IMR-90 (cell line): ENCODE measurements at regions not wholly inside any gene's neighbourhood (a gene's known extent, or its start where the extent isn't known, plus 50 kb on each side); places are given as distances from the start of the nearest gene placed in this dataset.

ENCODE experiments used
- ATAC-seq: fragments of 200-7000 bp; cut with Tn5 transposase; 2 replicates; pipeline ENCODE4 v1.9.1; 2020; ENCODE audit warnings: low read depth, mild to moderate bottlenecking, moderate library complexity
- BruUV-seq: library from RNA; stranded (reverse); fragments of 400-500 nt; replicated peaks from 2 replicates; lab custom pipeline; 2021; lab: Mats Ljungman, UMichigan
- CTCF ChIA-PET: fragments of 300-600 bp; formaldehyde crosslinking; extraction: SDS; loops from one replicate; lab custom pipeline; 2021; ENCODE audit warnings: antibody characterized with exemption; lab: Yijun Ruan, JAX
- POLR2A ChIA-PET: fragments of 300-600 bp; sonication (Branson Sonifier 250); formaldehyde crosslinking; loops from one replicate; lab custom pipeline; 2022; ENCODE audit warnings: antibody characterized with exemption; ENCODE audit not compliant: unreplicated experiment; lab: Charles Lee
- DNase-seq: peaks from one replicate; pipeline ENCODE4 v3.0.0; 2013
- H2AFZ ChIP-seq: replicated peaks from 2 replicates; pipeline ENCODE3; 2013; ENCODE audit warnings: low read length, mild to moderate bottlenecking; ENCODE audit not compliant: poor library complexity
- H2AK5ac ChIP-seq: 2 replicates; pipeline ENCODE4 v1.6.1; 2013; ENCODE audit warnings: low read depth, low read length, inconsistent platforms
- H2AK9ac ChIP-seq: replicated peaks from 2 replicates; pipeline ENCODE3; 2013; ENCODE audit warnings: mild to moderate bottlenecking, low read depth, low read length, moderate library complexity; ENCODE audit not compliant: poor library complexity
- H2BK120ac ChIP-seq: 2 replicates; pipeline ENCODE4 v1.6.1; 2013; ENCODE audit warnings: low read depth, low read length, inconsistent platforms
- H2BK15ac ChIP-seq: 3 replicates; pipeline ENCODE4 v1.6.1; 2013; ENCODE audit warnings: low read depth, low read length, inconsistent platforms
- H2BK20ac ChIP-seq: 2 replicates; pipeline ENCODE4 v1.6.1; 2013; ENCODE audit warnings: low read depth, mild to moderate bottlenecking, inconsistent platforms, low read length, moderate library complexity
- H2BK5ac ChIP-seq: 2 replicates; pipeline ENCODE4 v1.6.1; 2013; ENCODE audit warnings: mild to moderate bottlenecking, low read depth, low read length, inconsistent platforms; ENCODE audit not compliant: poor library complexity, severe bottlenecking
- H3K14ac ChIP-seq: replicated peaks from 2 replicates; pipeline ENCODE4 v1.6.1; 2013; ENCODE audit warnings: low read depth, low read length, inconsistent platforms
- H3K18ac ChIP-seq: 2 replicates; pipeline ENCODE4 v1.6.1; 2013; ENCODE audit warnings: low read depth, low read length, control low read depth
- H3K23ac ChIP-seq: 2 replicates; pipeline ENCODE4 v1.6.1; 2013; ENCODE audit warnings: low read depth, low read length, inconsistent platforms
- H3K27ac ChIP-seq: 2 replicates; pipeline ENCODE4 v1.5.1; 2013; ENCODE audit warnings: mild to moderate bottlenecking, control low read depth, low read length; ENCODE audit not compliant: insufficient read depth
- H3K27me3 ChIP-seq: 2 replicates; pipeline ENCODE4 v1.6.1; 2013; ENCODE audit warnings: low read length; ENCODE audit not compliant: control insufficient read depth, insufficient read depth
- H3K36me3 ChIP-seq: 2 replicates; pipeline ENCODE4 v1.6.1; 2013; ENCODE audit warnings: low read length, mixed read lengths; ENCODE audit not compliant: control insufficient read depth, insufficient read depth
- H3K4ac ChIP-seq: 2 replicates; pipeline ENCODE4 v1.6.1; 2013; ENCODE audit warnings: low read depth, low read length, inconsistent platforms
- H3K4me1 ChIP-seq: 2 replicates; pipeline ENCODE4 v1.6.1; 2013; ENCODE audit warnings: low read length, mixed read lengths; ENCODE audit not compliant: control insufficient read depth, insufficient read depth
- H3K4me2 ChIP-seq: 2 replicates; pipeline ENCODE4 v1.6.1; 2013; ENCODE audit warnings: low read depth, mild to moderate bottlenecking, control low read depth, low read length, moderate library complexity
- H3K4me3 ChIP-seq: 2 replicates; pipeline ENCODE4 v1.5.1; 2013; ENCODE audit warnings: low read depth, mild to moderate bottlenecking, control low read depth, low read length, moderate library complexity; ENCODE audit not compliant: insufficient read depth
- H3K56ac ChIP-seq: 2 replicates; pipeline ENCODE4 v1.6.1; 2013; ENCODE audit warnings: low read length, inconsistent platforms; ENCODE audit not compliant: insufficient read depth; ENCODE audit errors: extremely low read depth
- H3K79me1 ChIP-seq, 2 experiments: 2 replicates each; pipeline ENCODE4 v1.6.1; 2013; ENCODE audit warnings: low read length in 2 of 2, inconsistent platforms in 1 of 2, low read depth in 1 of 2
- H3K9ac ChIP-seq: 2 replicates; pipeline ENCODE4 v1.6.1; 2013; ENCODE audit warnings: low read depth, low read length, control low read depth
- H3K9me1 ChIP-seq: 2 replicates; pipeline ENCODE4 v1.6.1; 2013; ENCODE audit warnings: low read length, inconsistent platforms; ENCODE audit not compliant: insufficient read depth
- H3K9me3 ChIP-seq: 2 replicates; pipeline ENCODE4 v1.6.1; 2013; ENCODE audit warnings: low read length; ENCODE audit not compliant: control insufficient read depth, insufficient read depth
- H4K20me1 ChIP-seq: 2 replicates; pipeline ENCODE4 v1.6.1; 2013; ENCODE audit warnings: low read length, inconsistent platforms; ENCODE audit not compliant: insufficient read depth
- H4K5ac ChIP-seq: 2 replicates; pipeline ENCODE4 v1.6.1; 2013; ENCODE audit warnings: mild to moderate bottlenecking, low read depth, low read length, control low read depth
- H4K8ac ChIP-seq, 2 experiments: 2 replicates each; pipeline ENCODE4 v1.6.1; 2013; ENCODE audit warnings: low read depth in 2 of 2, low read length in 2 of 2, control low read depth in 1 of 2, inconsistent platforms in 1 of 2
- H4K91ac ChIP-seq: 2 replicates; pipeline ENCODE4 v1.6.1; 2013; ENCODE audit warnings: low read depth, low read length, inconsistent platforms; ENCODE audit not compliant: insufficient read depth
- CEBPB ChIP-seq: IDR thresholded peaks from 2 replicates; pipeline ENCODE4 v1.6.1; 2012; ENCODE audit warnings: low read depth, low read length, improper control_type of control experiment
- CHD1 ChIP-seq: IDR thresholded peaks from 2 replicates; pipeline ENCODE4 v1.6.1; 2012; ENCODE audit warnings: low read depth, low read length, improper control_type of control experiment
- CTCF ChIP-seq: conservative IDR thresholded peaks from 2 replicates; pipeline ENCODE4 v1.5.1; 2012; ENCODE audit warnings: mild to moderate bottlenecking, low read depth, low read length, improper control_type of control experiment
- FOS ChIP-seq: fragments of 150-350 bp; IDR thresholded peaks from 2 replicates; pipeline ENCODE4 v1.6.1; 2016; ENCODE audit warnings: low read depth, low read length
- MAFK ChIP-seq: IDR thresholded peaks from 2 replicates; pipeline ENCODE4 v1.6.1; 2012; ENCODE audit warnings: low read depth, low read length, improper control_type of control experiment
- MAZ ChIP-seq: IDR thresholded peaks from 2 replicates; pipeline ENCODE4 v1.6.1; 2012; ENCODE audit warnings: low read depth, mild to moderate bottlenecking, low read length, improper control_type of control experiment, moderate library complexity, borderline replicate concordance
- NFE2L2 ChIP-seq: fragments of 150-350 bp; IDR thresholded peaks from 2 replicates; pipeline ENCODE4 v1.6.1; 2016; ENCODE audit warnings: low read depth, mild to moderate bottlenecking, low read length
- POLR2A ChIP-seq: IDR thresholded peaks from 2 replicates; pipeline ENCODE4 v1.6.1; 2012; ENCODE audit warnings: mild to moderate bottlenecking, low read depth, low read length
- RCOR1 ChIP-seq: IDR thresholded peaks from 2 replicates; pipeline ENCODE4 v1.6.1; 2012; ENCODE audit warnings: mild to moderate bottlenecking, low read length, improper control_type of control experiment; ENCODE audit not compliant: insufficient replicate concordance
- RFX5 ChIP-seq: IDR thresholded peaks from 2 replicates; pipeline ENCODE4 v1.8.0; 2012; ENCODE audit warnings: low read depth, mild to moderate bottlenecking, low read length, moderate library complexity
- SMC3 ChIP-seq: fragments of 150-350 bp; IDR thresholded peaks from 2 replicates; pipeline ENCODE4 v1.6.1; 2016; ENCODE audit warnings: low read depth, mild to moderate bottlenecking, antibody characterized with exemption, low read length, moderate library complexity
- WGBS, 2 experiments: methylation state at CpG; one replicate each; pipeline versions ENCODE4 v1.1.5 to v1.1.7; 2013; ENCODE audit warnings: missing lambda C conversion rate in 2 of 2; ENCODE audit not compliant: insufficient read length in 1 of 2; ENCODE audit errors: extremely low coverage in 2 of 2; 5-methylcytosine and 5-hydroxymethylcytosine counted together
- dilution Hi-C: fragments of 300-500 bp; cut with HindIII; formaldehyde crosslinking; loops from one replicate; pipeline ENCODE4 v1.14.3; 2018; ENCODE audit warnings: low sequenced_read_pairs; ENCODE audit not compliant: unreplicated experiment
- in situ Hi-C: fragments of 300-500 bp; cut with MboI; formaldehyde crosslinking; loops from 3 replicates; pipeline ENCODE4 v1.14.3; 2019; ENCODE audit warnings: low sequenced_read_pairs, inconsistent platforms, mixed read lengths
- intact Hi-C: fragments of 100-400 bp; cut with micrococcal nuclease; formaldehyde crosslinking; loops from 2 replicates; pipeline ENCODE4 v1.10.0; 2022
- TF ChIP-seq, protein P1 (sequence below): fragments of 150-350 bp; IDR thresholded peaks from 2 replicates; pipeline ENCODE4 v1.6.1; 2016; ENCODE audit warnings: low read depth, mild to moderate bottlenecking, low read length, moderate library complexity, borderline replicate concordance
- TF ChIP-seq, protein P2 (sequence below): fragments of 150-350 bp; IDR thresholded peaks from 2 replicates; pipeline ENCODE4 v1.6.1; 2017; ENCODE audit warnings: mild to moderate bottlenecking, antibody characterized with exemption, low read length, low read depth

DNA sequence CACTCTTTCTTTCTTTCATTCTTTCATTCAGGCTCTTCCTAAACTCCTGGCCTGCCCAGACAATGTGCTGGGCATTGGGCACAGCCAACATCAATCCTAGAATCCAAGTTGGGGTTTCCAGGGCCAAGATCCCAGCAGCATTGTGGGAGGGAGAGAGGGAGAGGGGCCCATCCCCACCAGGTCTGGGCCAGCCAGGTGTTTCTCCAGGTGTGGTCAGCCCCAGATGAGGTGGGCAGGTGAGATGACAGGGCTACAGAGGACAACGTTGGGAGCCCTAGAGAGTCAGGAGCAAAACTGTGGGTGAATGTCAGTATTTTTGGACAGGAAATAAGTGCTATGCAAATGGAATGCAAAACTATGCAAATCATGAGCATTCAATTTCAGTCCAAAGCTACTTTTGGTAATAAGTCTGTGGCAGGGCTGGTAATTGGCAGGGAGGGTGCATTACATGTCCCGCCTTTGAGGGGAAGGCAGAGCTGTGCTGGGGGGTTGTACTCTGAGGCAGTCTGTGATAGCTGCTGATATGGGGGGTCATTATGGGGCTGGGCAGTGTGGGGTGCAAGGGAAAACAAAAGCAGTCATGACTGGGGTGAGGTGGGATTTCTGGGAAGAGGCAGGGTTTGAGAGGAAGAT is 139.9 kb upstream of the IGSF21 start:
- H2BK120ac ChIP-seq = no peak overlapping the region
- dilution Hi-C loops (no loop called here), intact Hi-C loops (no loop called here), in situ Hi-C loops (no loop called here)
- ATAC-seq (no peak), DNase-seq (no peak)
- no peak overlapping the region for H2BK15ac ChIP-seq
- no peaks in the 10 kb centered on the region for H3K79me1 ChIP-seq
- no peak overlapping the region for H3K23ac ChIP-seq
- no peak for TF ChIP-seq RFX5
- TF ChIP-seq CHD1 = no peak
- TF ChIP-seq, protein P1, sequence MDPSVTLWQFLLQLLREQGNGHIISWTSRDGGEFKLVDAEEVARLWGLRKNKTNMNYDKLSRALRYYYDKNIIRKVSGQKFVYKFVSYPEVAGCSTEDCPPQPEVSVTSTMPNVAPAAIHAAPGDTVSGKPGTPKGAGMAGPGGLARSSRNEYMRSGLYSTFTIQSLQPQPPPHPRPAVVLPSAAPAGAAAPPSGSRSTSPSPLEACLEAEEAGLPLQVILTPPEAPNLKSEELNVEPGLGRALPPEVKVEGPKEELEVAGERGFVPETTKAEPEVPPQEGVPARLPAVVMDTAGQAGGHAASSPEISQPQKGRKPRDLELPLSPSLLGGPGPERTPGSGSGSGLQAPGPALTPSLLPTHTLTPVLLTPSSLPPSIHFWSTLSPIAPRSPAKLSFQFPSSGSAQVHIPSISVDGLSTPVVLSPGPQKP = no peak
- TF ChIP-seq POLR2A = no peak
- TF ChIP-seq SMC3 = no peak
- no peak for TF ChIP-seq RCOR1
- TF ChIP-seq CTCF = no peak
- TF ChIP-seq FOS = no peak
- no peak for TF ChIP-seq NFE2L2
- TF ChIP-seq MAZ = no peak
- TF ChIP-seq, protein P2, sequence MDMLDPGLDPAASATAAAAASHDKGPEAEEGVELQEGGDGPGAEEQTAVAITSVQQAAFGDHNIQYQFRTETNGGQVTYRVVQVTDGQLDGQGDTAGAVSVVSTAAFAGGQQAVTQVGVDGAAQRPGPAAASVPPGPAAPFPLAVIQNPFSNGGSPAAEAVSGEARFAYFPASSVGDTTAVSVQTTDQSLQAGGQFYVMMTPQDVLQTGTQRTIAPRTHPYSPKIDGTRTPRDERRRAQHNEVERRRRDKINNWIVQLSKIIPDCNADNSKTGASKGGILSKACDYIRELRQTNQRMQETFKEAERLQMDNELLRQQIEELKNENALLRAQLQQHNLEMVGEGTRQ = no peak
- TF ChIP-seq MAFK = no peak
- TF ChIP-seq CEBPB = no peak
- no peak overlapping the region for H3K4me2 ChIP-seq
- H3K14ac ChIP-seq = no peak overlapping the region
- H4K8ac ChIP-seq = no peak overlapping the region
- H3K56ac ChIP-seq = no peak overlapping the region
- H3K18ac ChIP-seq = no peak overlapping the region
- H3K27me3 ChIP-seq = no peaks in the 10 kb centered on the region
- H3K9ac ChIP-seq = no peak overlapping the region
- H4K20me1 ChIP-seq = no peaks in the 10 kb centered on the region
- CTCF ChIA-PET = no interaction called here
- H4K5ac ChIP-seq = no peak overlapping the region
- no peak overlapping the region for H3K27ac ChIP-seq
- H2BK5ac ChIP-seq = no peak overlapping the region
- no peak overlapping the region for H3K4me3 ChIP-seq
- POLR2A ChIA-PET = no interaction called here
- no TSS peak for BruUV-seq
- no peak overlapping the region for H2AFZ ChIP-seq
- no peak overlapping the region for H4K91ac ChIP-seq
- H2AK9ac ChIP-seq = no peak overlapping the region
- no peaks in the 10 kb centered on the region for H3K36me3 ChIP-seq
- no peak overlapping the region for H2BK20ac ChIP-seq
- no peaks in the 10 kb centered on the region for H3K9me1 ChIP-seq
- no peak overlapping the region for H2AK5ac ChIP-seq
- H3K4ac ChIP-seq = no peak overlapping the region
- no CpG with 5 or more reads among the region's 2 CpGs for WGBS, 2 experiments
- H3K4me1 ChIP-seq = no peaks in the 10 kb centered on the region
- no peaks in the 10 kb centered on the region for H3K9me3 ChIP-seq
